Activated CD4-positive, alpha-beta T cell treated with anti-CD3 and anti-CD28 coated beads, Interleukin-2, Interleukin-4, amounts not matched to agents 100 ng/mL and 50 ng/mL, durations not matched to agents 16 hours and 8 hours (primary cell): ENCODE measurements at regions not wholly inside any gene's neighbourhood (a gene's known extent, or its start where the extent isn't known, plus 50 kb on each side); places are given as distances from the start of the nearest gene placed in this dataset.
"Not testable (repeated sequence)": the region's sequence is repeated elsewhere in the genome, so short reads cannot be mapped to it uniquely, and the experiment has no call there.

ENCODE experiments used
- DNase-seq: peaks from one replicate; pipeline ENCODE4 v3.0.0-alpha.2; 2020; ENCODE audit warnings: low spot score

DNA sequence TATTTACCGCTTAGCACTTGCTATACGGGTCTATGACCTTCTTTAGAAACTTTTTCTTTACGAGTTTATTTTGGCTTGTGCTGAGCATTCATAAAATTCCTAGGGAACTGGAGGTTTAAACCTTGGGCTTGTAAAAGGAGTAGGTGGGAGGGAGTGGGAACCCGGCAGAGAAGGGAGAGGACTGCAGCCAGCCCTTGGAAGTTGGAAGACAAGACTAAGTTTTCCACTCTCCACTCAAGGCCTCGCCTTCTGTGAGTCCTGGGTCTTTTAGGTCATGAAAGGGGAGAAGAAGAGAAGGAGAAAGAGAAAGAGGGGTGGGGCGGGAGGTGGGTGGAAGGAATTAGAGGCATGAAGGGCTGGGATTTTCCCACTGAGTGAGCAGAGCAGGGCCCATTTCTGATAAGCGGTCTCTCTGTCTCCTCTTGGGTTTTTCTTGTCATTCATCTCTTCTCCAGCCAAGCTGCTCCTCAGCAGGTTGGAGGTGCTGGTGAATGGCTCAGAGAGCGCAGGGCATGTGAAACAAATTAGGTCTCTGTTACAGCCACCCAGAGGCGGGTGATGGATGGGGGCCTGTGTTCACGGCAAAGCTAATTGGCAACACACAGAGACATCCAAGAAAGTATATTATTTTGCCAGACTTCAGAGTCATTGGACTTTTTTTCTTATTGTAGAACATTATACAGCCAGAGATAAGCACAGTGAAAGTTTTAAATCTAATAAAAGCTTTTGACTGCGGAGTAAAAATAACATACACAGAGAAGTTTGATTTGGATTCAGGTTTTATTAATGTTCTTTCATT is 247.3 kb downstream of the FOXD2 start:
- no peak for DNase-seq

DNA sequence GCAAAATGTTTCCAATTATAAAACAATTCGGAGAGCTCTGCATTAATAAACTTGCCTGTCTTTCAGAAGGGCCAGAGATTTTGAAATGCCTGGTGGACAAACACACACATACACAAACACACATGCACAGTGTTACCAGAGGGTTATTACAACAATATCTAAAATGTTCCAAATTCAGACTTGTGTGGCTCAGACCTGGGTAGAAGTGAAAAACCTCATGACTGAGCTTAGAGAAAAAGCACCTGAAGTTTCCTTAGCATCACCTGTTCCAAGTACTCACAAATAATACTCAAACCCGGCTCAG is 247.9 kb downstream of the FOXD2 start:
- no peak for DNase-seq

DNA sequence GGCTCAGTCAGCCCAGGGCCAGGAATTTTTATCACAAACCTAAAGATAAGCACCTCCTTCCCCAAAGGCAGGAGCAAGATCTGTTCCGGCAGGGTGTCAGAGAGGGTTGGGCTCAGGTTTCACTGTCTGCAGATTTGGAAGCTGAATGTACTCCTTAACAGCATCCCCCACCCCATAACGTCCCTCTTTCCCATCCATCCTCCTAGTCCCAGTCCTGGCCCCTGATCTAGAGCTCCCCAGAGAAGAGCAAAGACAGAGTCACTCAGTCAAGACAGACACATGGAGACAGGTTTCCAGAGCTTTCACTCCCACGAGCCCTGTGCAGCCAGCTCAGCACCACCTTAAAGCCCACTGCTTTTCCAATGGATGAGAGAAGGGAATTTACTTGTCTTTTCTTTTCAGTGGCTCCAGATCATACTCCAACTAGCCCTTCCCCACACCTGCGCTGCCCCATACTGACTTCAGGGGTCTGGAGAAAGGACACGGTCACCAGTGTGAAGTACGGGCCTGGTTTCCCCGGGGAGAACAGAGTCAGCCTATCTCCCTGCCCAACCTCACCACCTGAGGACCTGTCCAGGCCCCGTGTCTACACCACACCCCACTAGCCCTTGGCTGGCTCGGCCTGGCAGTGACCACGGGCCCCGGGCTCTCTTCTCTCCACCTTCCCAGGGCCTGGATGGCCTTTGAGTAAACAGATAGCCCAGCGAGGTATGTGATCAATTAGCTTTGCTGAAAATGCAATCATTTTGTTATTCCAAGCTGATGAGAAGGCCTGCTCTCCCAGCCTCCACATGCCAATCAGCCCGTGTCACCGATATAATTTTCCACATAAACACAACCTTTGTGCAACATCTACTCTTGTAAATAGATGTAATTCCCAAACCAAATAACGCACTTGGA is 249.1 kb downstream of the FOXD2 start:
- no peak for DNase-seq

DNA sequence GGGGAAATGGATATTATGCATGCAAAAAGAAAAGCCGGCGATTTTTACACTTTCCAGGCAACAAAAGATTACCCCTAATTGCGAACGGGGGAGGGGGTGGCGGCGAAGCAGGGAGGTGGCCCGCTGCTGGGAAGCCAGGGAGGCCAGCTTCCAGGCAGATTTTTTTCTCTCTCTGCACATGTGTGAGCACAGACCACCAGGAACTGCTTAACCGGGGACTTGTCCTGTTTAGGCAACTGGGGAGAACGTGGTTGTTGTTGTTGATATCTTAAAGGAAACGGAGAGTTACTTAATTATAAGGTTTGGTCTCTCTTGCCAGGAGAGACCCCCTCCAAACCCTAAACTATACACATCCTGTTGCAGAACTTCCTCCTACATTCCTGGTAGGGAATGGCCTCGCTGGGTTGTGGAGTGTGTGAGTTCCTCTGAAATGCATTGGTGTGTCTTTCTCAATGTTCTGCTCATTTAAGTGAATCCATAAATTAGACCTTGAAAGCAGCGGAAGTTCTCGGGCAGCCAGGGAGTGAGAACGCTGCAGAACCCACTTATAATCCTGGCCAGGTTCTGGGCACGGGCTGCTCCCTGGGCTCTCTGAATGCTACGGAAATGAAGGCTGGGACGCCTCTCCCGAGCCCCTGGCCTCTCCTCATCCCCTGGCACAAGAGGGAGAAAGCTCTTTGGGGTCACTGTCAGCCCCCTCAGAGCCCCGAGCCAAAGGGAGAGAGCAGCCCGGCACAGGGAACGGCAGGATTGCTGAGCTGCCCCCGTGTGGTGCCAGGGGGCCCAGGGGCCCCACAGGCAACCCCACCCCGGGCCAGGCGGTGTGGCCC is 250.0 kb downstream of the FOXD2 start:
- no peak for DNase-seq

DNA sequence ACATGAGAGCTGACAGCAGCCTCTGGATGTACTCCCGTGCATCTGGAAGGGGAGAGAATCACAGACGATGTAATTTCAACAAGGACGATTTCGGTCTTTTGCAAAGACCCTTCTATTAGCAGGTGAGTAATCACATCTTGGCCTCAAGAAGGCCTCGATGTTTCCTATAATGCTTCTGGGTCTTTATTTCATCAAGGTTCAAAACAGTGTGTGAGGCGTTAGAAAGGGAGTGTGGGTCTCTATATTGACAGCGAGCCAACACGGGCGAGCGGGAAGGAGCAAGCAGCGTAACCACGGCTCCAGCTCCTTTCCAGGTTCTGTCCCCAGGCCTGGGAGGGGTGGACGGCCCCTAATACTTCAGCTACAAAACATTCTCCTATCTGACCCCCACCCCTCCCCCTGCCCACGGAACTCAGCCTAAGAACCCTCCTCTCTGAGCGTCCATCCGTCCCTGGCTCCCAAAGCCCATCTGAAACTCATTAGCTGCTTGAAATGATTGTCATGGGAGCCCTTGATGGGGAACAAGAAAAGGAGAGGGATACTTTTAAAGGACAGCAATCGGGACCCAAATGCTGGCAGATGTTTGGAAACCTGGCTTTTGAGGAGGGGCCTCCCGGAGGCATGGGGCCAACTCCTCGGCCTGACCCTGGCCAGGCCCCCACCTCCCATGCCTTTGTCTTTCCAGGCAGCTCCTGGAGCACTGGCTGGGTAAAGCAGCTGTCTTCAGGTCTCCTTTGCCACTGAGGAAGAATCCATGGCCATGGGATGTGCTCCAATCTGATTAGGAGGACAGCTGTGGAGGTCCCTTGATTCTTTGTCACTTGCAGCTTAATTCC is 250.8 kb downstream of the FOXD2 start:
- DNase-seq = no peak

DNA sequence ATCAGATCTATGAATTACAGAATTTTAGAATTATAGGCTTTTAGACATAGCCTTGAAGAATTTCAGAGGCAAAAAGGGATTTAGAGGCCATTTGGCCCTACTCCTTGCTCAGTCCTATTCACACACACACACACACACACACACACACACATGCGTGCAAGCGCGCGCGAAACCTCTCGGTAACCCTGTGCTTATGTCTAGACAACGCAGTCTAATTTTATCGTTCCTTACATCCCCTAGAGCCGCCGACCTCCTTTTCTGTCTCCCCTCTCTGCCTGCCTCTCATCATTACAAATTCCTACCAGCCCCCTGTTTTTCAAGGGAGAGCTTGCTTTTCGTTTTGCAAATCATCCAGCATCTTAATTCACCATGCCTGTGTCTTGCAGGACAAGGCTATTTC is 252.1 kb downstream of the FOXD2 start:
- DNase-seq = no peak

DNA sequence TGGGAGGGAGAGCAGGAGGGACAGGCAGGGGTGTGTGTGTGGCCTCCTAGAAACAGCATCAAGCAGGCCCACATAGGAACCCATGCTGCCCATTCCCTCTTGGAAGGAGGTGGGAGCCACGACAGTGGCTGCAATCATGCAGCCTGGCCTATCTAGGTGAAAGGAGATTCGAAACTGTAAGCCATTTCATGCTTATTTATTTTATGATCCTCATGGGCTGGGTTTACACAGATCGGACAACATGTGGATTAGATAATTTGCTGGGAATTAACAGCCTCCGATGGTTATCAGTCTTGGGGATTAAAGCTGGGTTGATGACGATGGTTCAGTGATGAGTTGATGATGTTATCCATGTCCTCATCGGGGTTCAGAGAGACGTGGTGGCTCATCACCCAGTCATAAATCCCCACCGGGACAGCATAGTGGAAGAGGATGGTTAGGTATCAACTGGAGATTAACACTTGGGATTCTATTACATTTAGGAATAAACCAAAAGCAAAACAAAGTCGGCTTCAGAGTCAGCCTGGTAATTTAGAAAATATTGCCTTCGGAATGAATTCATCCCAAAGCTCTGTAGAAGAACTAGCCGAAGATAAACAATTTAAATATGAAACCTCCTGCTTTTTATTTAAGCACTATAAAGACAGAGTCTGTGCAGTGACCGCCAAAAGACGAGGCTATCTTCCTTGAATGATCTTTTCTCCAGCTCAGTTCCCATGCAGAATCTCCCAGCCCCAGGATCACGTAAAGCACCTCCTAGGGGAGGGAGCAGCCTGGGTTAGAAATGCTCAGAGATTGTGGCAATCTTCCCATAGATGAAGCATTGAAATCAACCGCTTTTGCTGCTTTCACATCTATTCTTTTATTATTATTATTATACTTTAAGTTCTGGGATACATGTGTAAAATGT is 252.8 kb downstream of the FOXD2 start:
- DNase-seq = no peak

DNA sequence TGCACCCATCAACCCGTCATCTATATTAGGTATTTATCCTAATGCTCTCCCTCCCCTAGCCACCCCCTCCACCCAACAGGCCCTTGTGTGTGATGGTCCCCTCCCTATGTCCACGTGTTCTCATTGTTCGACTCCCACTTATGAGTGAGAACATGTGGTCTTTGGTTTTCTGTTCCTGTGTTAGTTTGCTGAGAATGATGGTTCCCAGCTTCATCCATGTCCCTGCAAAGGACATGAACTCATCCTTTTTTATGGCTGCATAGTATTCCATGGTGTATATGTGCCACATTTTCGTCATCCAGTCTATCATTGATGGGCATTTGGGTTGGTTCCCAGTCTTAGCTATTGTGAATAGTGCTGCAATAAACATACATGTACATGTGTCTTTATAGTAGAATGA is 253.4 kb downstream of the FOXD2 start:
- not testable (repeated sequence) for DNase-seq

DNA sequence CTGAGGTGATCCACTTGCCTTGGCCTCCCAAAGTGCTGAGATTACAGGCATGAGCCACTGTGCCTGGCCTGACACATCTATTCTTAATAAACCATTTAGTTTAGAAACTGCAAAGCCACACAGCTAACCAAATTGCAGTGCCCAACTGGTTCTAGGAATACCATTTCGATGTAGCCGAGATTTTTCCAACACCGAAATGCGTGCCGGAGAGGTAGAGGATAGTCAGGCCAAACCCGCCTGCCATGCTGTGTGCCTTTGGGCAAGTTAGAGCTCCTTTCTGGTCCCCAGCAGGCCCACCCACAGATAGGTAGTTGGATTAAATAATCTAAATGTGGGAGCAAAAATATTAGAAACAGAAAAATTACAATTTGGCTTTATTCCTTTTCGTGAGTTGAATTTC is 254.4 kb downstream of the FOXD2 start:
- DNase-seq = no peak

DNA sequence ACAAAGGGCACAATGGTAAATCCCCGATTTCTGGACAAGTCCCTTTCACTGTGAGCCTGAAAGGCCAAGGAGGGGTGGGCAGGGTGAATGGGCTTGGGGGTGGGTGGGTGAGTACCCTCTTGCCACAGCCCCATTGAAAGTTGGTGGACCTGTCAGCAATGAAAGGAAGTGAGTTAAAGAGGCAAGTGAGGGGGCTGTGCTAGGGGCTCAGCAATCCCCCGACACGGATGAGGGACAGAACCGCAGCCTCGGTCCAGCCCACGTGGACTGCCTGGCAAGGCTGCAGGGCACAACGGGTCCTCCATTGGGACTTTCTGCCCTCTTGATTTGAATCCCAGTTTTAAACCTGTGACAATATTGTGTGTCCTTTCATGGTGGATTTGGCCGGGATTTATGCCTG is 255.3 kb downstream of the FOXD2 start:
- DNase-seq = no peak

DNA sequence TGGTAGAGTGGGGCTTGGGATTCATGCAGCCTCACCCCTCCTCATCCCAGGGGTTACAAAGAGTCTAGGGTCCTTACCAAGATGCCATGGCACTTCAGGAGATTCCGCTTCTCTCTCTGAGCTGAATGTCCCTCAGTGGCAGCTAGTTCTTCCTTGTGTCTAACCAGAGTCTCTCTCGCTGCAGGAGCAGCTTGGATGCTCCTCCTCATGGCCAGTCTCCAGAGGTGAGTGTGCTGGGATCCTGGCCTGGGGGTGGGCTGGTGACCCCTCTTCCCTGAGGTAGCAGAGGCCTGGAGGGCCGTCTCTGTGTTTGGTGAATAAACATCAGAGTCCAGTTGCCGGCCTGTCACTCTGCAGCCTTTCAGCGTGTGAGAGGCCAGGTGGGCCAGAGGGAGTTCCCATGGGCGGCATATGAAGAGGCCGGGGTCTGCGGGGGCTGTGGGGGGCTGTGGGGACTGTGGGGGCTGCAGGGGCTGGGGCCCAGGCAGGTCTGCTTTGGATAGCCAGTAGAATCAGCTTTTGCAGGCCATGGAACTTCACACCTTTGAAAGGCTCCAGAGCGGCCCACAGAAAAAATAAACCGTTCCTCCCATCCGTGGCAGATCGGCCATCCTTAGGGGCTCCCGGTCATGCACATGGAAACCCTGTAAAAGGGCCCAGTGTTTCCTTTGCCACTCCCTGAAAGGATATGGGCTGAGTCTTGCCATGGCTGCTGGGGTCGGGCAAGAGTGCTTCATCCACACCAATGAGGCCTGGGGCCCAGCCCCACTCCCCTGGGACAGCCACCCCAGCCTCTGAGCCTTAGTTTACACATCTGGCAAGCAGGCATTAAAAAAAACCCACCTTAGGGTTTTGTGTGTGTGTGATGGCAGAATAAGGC is 256.4 kb downstream of the FOXD2 start:
- DNase-seq = no peak

DNA sequence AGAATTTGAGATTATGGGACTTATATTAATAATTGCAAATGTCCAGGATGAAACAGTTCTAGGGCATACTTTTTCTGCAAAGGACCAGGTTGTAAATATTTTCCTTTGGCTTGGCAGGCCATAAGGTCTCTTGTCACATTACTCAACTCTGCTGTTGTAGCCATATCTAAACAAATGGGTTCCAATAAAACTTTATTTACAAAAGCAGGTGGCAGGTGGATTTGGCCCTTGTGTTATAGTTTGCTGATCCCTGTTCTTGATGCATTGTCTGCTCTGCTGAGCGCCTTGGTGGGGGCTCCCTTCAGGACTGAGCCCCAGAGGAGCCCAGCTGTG is 258.5 kb downstream of the FOXD2 start:
- DNase-seq = no peak

DNA sequence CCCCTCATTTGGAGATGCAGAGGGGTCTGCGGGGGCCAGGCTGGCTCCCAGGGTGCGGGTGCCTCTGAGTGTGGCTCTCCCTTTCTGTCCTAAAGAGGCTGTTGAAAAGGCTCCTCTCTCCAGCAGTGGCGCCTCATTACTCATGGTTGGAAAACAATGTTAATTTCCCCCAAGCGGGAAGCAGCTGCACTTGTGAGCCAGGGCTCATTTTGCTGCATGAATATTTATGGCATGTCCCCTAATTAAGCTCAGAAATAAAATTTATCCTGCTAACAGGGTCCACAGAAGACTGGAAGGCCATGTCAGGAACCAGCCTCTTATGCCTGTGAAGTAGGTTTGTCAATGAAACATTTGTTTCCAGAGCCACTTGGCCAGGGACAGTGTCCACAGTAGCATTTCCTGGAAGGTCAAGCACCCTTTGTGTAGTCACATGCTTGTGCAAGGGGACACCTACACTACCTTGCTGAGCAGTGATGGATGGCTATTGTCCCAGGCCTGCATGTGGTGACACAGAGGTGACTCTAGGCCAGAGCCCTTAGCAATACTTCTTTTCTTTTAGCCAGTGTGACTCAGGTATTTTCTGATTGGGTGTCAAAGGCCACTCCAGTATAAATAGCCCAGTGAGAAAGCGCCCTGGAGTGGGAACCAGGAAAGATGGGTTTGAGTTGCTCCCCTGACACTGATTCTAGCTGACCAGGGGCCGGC is 259.0 kb downstream of the FOXD2 start:
- no peak for DNase-seq

DNA sequence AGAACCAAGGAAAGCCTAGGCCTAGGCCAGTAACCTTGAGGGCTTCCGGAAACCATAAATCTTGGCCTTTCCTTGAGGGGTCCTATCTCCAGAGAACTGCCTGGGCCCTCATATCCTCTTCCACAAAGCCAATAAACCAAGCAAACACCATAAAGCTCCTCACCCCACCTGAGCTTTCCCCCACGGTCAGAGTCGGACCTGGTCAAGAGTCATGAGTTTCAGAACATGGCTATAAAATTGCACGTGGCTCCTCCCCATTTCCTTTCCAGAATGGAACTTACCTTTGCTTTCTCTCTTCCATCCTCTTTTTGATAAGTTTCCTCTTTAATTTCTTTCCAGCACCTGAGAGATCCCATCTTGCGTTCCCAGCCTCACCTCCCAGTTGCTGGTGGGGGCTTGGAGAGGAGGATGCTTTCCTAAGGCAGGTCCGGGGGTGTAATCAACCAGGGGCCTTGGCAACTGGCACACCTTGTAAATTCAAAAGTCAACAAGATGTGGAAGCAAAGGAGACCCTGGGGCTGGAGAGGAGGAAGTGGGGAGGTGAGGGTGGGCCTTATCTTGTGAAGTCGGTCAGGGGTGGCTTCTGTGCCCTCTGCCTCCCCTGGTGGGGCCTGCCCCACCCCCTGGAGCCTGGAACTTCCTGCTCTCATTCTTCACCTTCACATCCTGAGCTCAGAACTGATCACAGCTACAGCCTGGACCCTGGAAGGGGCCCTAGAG is 259.9 kb downstream of the FOXD2 start:
- no peak for DNase-seq

DNA sequence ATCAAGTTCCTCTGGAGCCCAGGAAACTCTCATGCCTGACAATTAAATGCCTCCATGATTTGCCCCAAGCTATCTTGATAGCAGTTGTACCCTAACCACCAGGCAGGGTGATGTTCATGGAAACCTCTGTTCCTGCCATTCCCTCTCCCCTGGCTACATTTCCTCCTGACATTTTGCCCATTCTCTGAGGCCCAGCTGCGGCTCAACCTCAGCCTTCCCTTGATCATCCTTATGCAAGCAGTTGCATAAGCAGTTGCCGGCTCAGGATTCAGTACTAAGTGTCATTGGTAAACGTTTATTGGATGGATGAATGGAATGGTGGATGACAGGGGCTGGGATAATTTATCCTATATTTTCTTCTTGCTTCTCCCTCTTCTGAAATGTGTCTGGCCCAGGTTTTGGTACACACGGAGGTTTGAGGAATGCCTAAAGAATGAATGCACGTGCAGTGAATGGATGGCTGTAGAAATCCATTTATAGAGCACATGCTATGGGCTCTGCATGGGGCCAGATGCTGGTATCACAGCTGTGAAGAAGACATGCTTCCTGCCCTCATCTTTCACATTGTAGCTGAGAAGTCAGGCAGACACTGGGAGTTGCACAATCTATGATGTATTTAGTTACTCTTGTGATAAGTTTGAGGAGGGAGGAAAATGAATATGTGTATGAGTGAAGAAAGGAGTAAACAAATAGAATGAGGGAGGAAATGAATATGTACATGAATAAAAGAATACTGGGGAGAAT is 261.8 kb downstream of the FOXD2 start:
- DNase-seq = no peak

DNA sequence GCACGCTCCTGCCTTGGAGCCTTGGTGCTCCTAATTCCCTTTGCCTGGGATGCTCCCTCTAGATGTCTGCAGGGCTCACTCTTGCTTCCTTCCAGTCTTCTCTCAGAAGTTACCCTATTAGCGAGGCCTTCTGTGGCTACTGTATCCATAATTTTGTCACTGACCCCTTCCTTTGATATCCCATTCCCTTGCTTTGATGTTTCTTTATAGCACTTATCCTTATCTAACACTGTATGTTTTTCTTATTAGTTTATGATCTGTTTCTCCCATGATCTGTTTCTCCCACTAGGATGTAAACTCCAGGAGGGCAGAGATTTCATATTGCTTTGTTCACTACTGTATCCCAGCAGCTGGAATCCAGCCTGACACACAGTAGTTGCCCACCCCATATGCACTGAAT is 263.4 kb downstream of the FOXD2 start:
- no peak for DNase-seq

DNA sequence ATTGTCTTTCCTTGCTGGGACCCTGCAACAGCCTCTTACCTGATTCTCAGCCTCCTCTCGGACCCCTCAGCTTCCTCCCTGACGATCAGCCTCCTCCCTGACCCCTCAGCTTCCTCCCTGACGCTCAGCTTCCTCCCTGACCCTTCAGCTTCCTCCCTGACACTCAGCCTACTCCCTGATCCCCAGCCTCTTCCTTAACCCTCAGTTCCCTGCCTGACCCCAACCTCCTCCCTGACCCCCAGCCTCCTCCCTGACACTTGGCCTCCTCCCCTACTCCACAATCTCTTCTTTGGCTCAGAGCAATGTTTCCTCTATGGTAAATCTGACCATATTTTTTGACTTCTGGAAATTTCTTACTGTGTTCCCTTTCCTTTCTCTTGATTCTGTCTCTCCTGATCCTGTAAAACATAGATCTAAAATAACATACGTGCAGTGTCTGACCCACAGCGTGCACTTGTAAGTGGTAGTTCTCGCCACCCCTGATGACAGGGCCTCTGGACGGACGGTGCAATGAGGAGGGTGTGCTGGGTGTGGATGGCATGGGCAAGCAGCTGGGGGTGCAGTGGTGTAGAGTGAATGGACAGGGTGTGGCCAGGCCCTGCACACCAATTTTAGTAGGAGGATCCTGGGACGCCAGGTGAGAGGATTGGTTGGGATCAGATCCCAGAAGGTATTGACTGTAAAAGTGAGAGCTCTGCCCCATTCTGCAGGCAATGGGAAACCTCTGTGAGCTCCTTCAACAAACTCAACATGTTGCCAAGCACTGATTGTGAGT is 264.1 kb downstream of the FOXD2 start:
- no peak for DNase-seq
